ENCODE measurements at regions not wholly inside any gene's neighbourhood (a gene's known extent, or its start where the extent isn't known, plus 50 kb on each side); places are given as distances from the start of the nearest gene placed in this dataset.

DNA sequence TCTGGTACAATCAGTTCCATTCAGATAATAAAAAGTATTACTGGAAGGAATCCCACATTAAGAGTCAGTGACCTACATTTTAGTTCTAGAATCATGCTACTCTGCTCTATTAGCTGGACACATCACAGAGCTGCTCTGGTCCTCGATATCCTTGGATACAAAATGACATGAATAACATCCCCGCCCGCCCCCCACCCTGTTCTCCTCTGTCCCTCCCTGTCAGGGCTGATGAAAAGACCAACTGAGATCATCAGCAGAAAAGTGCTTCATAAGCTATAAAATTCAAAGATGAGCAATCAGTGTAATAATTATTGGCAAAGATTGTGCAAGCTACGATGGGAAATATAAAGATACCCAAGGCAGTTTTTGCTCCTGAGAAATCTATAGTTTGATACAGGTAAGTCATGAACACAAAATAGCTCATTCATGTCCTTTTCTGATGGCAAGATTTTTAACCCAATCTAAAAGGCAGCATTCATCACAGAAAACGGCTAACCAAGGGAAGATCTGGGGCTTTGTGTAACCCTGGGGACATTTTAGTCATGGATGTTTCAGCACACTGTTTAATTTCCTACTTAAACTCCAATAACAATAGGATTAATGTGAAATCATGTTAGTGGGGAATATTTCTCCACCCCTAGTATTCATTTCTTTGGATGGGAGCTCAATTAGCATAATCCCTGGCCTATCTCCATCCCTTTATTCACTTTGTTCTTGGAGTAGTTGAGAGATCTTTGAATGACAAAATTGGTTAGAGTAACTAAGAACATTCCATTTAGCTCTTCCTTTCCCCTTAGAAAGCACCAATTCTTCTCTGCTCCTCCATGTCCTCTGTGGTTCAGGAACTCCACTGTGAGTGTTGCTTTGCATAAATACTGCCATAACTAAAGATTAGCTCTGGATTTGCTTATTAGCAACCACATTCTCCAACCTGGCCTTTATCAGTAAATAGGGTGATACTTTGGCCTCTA lies 459.4 kb upstream of the GRIA1 start:
- TF ChIP-seq, protein P1, sequence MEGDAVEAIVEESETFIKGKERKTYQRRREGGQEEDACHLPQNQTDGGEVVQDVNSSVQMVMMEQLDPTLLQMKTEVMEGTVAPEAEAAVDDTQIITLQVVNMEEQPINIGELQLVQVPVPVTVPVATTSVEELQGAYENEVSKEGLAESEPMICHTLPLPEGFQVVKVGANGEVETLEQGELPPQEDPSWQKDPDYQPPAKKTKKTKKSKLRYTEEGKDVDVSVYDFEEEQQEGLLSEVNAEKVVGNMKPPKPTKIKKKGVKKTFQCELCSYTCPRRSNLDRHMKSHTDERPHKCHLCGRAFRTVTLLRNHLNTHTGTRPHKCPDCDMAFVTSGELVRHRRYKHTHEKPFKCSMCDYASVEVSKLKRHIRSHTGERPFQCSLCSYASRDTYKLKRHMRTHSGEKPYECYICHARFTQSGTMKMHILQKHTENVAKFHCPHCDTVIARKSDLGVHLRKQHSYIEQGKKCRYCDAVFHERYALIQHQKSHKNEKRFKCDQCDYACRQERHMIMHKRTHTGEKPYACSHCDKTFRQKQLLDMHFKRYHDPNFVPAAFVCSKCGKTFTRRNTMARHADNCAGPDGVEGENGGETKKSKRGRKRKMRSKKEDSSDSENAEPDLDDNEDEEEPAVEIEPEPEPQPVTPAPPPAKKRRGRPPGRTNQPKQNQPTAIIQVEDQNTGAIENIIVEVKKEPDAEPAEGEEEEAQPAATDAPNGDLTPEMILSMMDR (conservative IDR thresholded peaks at IDR 0.05; ENCODE audit: low read depth): no peak
- CTCF ChIA-PET: no interaction called here
- H3K27ac ChIP-seq: no peak overlapping the region
- DNase-seq (ENCODE audit: low spot score): no peak
- POLR2A ChIA-PET (ENCODE audit: low non-redundant PET): no interaction called here

DNA sequence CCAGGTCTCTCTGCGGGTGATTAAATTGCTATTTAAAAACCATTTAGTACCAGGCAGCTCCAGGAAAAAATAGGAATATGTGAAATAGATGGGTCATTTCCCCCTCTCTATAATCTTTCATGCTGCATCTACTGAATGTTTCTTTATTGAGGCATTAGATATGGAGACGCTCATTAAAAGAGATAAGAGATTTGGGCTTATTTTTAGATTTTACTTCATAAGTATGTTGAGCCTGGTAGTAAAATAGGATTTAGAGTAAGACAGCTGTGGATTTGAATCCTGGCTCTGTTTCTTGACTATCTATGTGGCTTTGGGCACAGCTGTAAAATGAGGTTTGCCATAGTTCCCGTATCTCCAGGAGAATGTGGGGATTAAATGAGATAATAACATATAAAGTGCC lies 451.0 kb upstream of the GRIA1 start:
- ChIA-PET CTCF (no interaction called here), POLR2A (ENCODE audit: low non-redundant PET) (no interaction called here)
- TF ChIP-seq, protein P1 (conservative IDR thresholded peaks at IDR 0.05; ENCODE audit: low read depth): no peak
- DNase-seq (ENCODE audit: low spot score): no peak
- H3K27ac ChIP-seq: no peak overlapping the region

DNA sequence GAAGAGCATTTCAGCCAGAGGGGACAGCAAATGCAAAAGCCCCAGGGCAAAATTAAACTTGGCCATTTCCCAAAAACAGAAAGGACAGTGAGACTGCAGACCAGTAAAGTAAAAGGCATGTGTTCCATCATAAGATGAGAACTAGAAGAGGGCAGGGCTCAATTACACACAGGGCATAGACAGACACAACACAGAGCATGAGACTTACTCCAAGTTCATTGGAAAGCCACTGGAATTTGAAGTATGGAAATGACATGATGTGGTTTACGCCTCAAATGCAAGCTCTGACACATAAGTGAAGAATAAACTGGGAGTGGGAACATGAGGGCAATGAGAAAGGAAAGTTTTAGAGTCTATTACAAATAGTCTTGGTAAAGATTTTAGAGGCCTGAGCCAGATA lies 446.6 kb upstream of the GRIA1 start:
- CTCF ChIA-PET: no interaction called here
- TF ChIP-seq, protein P1 (conservative IDR thresholded peaks at IDR 0.05; ENCODE audit: low read depth): no peak
- peak; percentile 26 for DNase-seq (ENCODE audit: low spot score)
- H3K27ac ChIP-seq: no peak overlapping the region
- POLR2A ChIA-PET (ENCODE audit: low non-redundant PET): no interaction called here

DNA sequence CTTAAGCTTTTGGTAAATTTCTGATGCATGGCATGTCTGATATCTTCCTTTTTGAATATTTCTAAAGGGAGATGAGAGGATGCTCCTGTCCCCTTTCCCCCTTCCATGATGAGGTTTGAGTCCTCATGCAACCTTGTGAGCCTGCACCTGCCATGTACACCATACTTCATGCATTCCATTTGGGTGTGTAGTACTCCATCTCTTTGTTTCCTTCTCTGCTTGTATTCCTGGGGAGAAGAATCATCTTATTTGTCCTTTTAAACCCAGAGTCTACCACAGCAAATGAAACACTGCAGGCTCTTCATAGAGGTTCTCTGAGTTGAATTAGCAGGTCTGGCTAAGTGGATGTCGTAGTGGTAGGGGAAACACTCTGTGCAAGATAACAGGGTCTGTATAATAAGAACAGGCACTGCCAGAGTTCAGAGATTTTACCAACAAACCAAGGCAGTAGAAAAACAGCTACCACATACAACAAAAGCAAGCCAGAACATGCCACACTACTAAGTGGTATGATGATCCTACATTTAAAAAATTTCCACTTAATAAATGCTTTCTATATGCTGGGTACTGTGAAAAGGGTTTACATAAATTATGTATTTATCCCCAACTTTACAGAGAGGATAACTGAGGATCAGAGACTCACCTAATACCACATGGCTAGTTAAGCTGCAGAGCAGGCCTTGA lies 439.8 kb upstream of the GRIA1 start:
- ChIA-PET CTCF (interaction anchor here (0.6 to 0.8 kb wide), 2 partner anchors 9 to 435 kb away, joined by 3 read pairs; no protein-coding TSS in a partner anchor), POLR2A (ENCODE audit: low non-redundant PET) (no interaction called here)
- peak; percentile 8 for DNase-seq (ENCODE audit: low spot score)
- TF ChIP-seq, protein P1 (conservative IDR thresholded peaks at IDR 0.05; ENCODE audit: low read depth): no peak
- H3K27ac ChIP-seq: no peak overlapping the region

DNA sequence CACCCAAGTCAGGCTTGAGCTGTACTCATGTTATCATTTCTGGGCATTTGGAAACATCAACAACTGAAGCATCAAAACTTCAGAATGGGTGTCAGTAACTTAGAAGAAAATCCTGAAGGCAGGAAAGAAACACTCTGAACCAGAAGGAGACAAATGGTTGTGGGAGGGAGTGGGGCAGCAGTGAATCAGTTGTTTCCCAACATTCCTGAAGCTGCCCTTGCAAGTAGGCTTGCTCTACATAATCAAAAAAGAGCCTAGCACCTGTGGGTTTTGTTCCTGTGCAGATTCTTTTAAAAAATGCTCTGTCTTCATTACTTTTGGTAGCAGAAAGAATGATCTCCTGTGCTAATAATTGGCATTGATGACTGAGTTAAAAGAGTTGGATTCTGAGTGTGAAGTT lies 424.2 kb upstream of the GRIA1 start:
- TF ChIP-seq, protein P1 (conservative IDR thresholded peaks at IDR 0.05; ENCODE audit: low read depth): no peak
- ChIA-PET POLR2A (ENCODE audit: low non-redundant PET) (no interaction called here), CTCF (no interaction called here)
- H3K27ac ChIP-seq: no peak overlapping the region
- no peak for DNase-seq (ENCODE audit: low spot score)

DNA sequence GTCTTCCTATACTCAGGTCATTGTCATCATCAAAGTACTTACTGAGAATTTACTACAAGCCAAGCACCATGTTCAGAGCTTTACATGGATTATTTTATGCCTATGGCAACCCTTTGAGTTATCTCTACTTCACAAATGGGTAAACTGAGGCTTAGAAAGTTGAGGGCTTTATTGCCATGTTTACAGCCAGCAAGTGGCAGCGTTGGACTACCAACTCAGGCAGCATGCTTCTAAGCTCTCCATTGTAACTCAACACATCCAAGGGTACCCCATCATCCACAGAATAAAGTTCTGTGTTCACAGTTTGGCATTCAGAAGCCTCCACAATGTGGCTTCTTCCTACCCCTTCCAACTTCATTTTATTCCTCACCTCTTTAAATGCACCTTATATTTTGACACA lies 422.6 kb upstream of the GRIA1 start:
- no peak overlapping the region for H3K27ac ChIP-seq
- ChIA-PET CTCF (no interaction called here), POLR2A (ENCODE audit: low non-redundant PET) (no interaction called here)
- TF ChIP-seq, protein P1 (conservative IDR thresholded peaks at IDR 0.05; ENCODE audit: low read depth): no peak
- no peak for DNase-seq (ENCODE audit: low spot score)

All from RWPE1 (cell line).